Non-pigmented ciliary epithelial cell (primary cell): ENCODE measurements at regions not wholly inside any gene's neighbourhood (a gene's known extent, or its start where the extent isn't known, plus 50 kb on each side); places are given as distances from the start of the nearest gene placed in this dataset.

ENCODE experiments used
- DNase-seq: peaks from one replicate; pipeline ENCODE4 v3.0.0-alpha.2; 2010; ENCODE audit warnings: low read depth

DNA sequence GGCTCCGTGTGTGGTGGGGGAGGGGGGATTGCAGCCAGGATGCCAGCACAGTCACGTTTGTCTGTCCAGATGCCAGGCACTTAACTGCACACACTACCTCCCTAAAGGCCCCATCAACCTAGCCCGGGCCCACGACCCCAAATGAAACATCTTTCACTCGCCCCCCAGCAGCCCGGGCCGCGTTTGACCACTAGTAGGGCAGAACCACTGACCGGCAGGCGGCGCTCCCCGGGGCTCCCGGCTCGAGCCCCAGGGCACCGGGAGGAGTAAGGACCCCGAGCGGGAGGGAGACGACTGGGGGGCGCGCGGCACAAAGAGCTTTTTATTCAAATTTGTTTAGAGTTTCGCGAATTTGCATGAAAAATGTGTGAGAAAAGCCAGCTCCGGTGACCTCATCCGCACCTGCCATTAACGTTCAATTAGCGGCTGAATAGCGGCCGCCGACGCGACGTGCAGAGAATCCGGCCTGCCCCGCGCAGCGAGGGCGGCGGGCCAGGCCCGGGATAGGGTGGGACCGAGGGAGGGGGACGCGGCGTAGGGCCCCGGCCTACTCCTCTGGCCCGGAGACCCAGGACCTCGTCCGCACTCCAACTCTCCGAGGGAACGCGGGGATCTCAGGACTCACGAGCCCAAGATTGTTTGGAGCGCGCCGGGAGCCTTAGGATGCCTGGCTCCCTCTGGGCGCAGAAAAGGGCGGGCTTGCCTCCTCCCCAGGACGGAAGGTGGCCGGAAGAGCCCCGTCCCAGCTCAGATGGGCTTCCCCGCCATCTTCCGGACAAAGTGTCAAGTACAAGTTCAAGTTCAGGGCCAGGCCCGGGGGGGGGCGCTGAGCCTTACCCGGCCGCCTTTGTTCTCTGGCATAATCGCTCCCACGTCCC lies 64.9 kb upstream of the POLG start:
- no peak for DNase-seq

DNA sequence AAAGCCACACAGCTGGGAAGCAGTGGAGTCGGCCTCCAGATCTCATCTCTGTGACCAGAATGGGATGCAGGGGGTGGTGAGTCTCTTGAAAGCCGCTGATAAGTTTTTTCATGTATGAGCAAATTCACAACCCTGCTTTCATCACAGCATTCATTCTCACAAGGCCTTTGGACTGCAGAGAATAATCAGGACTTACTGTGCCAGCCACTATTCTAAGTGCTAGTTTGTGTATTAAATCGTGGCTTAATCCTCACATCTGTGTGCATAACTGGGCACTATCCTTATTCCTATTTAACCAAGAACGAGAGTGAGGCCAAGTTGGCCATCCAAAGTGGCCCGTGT lies 64.2 kb upstream of the POLG start:
- DNase-seq = no peak

DNA sequence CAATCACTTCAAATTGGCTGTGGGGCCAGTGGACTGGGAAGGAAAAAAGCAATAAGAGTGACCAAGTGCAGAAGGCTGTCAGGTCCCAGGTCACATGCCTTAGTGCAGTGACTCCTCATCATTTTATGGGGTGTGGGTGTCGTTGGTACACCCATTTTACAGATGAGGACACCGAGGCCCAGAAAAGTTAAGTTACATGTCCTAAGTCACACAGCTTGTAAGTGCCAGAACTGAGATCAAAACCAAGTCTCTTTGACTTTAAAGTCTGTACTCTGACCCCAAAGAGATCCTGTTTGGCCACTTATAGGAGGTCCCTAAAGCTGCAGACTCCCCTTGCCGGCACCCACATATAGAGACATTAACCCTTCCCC lies 63.0 kb upstream of the POLG start:
- no peak for DNase-seq

DNA sequence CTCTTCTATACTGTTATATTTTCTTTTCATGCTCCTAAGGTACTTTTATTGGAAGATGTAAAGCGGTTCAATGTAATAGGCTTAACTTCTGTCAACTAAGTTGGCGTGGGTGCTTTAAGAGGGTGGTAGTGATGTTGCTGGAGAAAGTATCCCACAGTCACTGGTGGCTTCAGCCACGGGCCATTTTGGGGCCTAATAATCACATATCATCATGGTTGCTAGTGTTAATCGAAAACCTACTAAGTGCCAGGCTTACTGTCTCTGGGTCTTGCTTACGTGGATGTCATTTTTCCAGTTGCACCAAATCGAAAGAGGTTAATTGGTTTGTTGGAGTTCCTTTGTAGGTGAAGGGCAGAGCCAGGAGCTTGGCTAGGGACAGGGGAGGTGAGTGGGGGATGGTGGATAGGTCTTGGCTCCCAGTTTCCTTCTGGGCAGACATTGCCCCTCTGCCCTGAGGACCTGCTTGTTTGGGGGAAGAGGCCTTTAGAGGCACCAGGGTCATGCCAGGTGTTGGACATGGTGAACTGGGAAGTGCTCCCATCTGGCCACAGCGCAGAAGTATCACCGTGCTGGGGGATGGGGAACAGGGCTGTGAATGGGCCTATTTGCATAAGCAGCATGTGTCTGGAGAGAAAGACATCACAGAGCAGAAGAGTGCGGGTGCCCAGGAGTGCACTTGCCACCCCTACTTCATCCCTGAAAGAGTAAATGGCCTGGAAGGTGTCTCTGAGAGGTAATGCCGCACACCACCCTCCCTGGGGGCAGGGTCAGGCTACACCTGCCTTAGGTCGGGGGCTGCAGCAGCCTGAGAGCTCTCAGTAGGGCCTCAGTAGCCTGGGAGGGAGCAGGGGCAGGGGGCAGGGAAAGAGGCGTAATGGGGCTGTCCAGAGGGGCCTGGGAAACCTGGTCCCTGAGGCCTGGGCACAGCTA lies 62.4 kb upstream of the POLG start:
- no peak for DNase-seq

DNA sequence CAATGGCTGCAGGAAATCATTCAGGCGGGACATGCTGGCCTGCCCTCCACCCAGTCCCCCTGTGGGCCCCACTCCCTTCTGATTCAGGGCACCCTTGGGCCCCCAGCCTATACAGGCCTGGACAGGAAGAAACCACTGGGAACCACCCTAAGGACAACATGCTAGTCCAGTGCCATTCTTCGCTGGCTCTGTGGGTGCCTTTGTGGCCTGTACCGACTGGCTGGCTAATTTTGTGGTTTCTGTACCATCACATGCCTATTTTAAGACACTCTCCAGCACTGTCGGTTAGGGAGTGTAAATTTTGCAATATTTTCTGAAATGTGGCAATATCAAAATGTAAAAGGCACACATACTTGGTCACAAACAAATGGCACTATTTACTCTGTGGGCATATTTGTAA lies 61.4 kb upstream of the POLG start:
- DNase-seq = no peak

DNA sequence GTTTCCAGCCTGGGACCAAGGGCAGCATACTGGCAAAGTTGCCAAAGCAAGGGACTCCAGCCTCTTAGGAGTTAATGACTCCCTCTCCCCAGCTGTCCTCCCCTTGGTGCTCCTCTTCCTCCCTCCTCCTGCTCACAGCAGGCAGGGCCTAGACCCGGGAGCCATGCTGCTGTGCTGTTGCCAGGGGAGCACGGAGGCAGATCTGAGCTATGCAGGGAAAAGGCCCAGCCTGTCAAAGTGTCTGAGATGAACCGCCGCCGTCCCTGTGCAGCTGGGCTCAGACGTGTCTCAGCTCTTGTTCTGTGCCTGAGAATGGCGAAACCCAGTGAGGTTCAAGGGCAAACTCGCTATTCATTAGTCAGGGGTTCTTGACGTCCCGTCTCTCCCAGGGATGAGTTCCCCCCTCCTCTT lies 60.8 kb upstream of the POLG start:
- no peak for DNase-seq

DNA sequence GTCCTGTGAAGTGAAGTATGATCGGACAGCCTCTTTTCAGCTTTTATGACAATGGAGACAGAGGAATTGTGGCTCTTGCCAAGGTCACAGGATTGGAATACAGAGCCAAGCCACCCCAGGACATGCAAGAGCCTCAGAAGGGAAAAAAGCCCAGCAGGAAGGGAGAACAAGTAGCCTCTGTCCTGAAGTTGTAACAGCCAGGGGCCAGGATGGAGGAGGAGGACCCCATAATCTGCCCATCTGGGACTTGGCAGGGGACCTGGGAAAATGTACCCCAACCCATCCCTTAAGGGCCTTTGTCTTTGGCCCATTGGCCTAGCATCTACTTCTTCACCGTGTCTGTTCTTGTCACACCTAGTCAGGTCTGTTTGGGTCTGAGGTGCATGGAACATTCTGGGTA lies 60.4 kb upstream of the POLG start:
- DNase-seq = no peak

DNA sequence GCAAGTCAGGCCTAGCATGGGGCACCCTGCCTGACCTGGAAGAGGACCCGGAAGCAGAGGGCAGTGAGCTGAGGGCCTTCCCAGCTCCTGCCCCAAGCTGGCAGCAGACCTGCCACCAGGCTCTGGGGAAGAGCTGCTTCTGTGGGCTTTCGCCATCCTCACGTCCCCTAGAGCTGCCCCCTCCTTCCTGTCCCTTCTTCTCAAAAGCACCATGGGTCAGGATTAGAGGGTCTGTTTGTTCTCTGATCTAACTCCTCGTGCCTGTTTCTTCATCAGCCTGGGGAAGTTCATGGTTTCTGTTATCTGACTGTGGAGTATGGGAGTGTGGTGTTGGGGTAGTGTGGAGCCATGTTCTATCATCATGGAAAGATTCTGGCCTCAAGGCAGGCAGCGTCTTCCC lies 58.4 kb upstream of the POLG start:
- DNase-seq = no peak

DNA sequence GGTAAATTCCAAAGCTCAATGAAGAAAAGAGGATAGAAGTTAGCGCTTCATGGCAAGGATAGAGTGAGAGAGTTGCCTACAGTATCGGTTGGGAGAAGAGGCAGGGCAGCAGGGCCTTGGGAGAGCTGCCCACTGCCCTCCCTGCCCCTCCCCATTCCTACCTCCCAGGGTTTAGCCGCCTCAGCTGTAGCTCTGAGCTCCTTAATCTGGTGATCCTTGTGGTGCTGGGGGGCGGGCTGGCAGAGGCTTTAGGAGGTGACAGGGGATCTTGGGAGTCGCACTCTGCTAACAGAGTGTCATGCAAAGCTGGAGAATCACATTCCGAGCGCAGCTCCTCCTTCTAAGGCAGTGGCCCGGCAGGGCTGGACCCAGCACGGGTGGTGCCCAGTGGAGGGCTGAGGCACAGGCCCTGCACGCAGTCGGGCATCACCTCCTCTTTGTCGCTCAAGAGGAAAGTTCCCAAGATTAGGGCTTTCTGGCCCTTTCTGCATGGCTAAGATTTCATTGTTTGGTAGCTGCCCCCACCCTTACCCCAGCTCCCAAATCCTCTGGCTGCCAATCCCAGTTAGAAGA lies 57.1 kb upstream of the POLG start:
- DNase-seq = no peak

DNA sequence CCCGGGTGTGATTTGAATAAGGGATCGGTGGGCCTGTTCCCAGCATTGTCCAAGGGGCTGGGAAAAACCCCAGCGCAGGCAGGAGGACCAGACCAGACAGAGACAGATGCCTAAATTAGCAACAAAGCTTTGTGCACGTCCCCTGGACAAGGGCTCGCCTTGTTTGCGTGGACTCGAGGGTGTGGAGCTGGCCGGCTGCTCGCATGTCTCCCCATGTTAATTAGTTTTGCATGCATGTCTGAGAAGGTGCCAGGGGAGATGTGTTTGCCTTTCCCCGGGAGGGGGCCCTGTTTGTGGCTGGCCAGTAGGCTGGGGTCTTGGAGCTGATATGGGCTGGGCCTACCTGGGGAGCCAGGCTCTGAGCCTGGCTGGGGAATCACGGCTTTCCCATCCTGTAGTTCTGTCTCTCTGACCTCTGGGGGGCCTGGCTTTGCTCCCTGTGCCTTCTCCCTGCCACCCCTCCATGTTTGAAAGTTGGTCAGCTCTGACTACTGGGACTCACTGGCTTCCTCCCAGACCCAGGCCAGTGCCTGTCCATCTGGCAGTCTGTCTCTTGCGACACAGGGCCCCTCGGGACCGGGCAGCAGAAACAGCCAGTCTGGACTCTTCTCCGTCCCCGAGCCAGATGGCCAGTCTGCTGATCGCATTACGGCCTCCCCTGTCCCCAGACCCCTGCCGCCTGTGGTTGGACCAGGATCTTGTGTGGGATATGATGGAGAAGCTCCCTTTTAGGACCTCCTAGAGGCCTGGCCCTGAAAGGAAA lies 55.4 kb upstream of the POLG start:
- no peak for DNase-seq

DNA sequence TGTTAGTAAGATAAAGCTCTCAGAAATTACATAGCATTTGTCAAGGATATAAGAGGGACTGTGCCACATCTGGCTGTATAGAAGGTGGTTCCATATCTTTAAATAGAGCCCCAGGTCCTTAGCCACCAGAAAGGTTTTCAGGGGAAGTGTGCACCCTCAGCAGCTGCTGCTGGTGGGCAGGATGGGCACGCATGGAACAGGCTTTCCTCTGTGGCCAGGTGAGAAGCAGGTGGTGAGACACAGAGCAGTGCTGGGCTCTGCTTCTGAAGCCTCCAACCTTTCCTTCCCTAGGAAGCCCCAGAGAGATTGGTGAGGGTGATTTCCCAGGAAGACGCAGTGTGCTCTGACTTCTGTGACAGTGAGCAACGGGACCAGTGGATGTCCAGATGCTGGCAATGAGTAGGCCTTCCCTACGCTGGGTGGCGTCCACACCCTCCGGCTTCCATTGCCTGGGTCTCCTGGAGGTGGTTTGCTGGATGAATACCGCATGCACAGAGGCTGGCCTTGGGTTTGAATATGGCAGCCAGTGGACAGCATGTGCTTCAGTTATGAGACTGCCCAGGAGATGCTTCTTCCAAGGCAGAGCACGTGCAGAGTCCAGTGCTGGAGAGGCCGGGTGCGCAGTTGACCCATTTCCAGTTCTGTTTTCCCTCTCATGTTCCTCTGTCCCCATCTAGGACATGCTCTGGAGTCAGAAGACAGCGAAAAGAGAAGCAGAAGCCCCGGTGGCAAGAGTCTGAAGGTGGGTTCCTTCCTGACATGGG lies 52.7 kb upstream of the POLG start:
- no peak for DNase-seq

DNA sequence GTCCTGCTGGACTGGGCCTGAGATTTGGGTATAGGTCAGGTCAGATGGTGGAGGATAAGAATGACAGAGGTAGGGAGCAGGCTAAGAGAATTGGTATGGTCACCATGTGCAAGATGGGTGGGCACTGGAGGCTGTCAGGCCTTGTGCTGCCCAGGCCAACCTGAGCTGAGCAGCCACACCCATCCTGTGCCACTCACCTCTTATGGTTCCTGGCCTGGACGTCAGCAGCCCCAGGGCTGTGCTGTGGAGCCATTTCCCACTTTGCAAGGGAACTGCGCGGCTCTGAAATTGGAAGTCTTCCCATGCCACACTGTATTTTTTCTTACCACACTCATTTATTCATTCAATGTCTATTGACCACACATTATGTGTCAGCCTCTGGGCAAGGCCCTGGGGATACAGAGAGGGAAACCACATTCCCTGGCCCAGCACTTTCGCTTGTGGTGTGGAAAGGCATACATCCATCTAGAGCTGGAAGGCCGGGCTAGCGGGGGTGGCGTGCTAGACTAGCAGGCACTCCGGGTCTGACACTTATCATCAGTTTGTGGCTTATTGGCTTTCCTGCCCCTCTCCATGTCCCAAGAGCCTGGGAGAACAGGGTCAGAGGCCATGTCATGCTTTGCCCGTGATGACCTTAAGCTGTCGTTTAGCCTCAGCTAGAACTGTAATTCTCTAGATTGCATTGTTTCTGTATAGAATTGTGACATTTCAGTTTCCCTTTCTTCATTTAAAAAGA lies 51.1 kb upstream of the POLG start:
- no peak for DNase-seq
